GM21367 (cell line): ENCODE measurements at regions not wholly inside any gene's neighbourhood (a gene's known extent, or its start where the extent isn't known, plus 50 kb on each side); places are given as distances from the start of the nearest gene placed in this dataset.

Source experiments
- ATAC-seq: cut with Tn5 transposase; IDR thresholded peaks from one replicate; pipeline ENCODE4 v1.9.1; 2021; ENCODE audit not compliant: unreplicated experiment

- ATAC-seq, result no peak
These were observed 157.6 kb downstream of the SLC35B3 start for GRCh38 chr6:8277769-8278168.

- no peak for ATAC-seq
These were observed 159.2 kb downstream of the SLC35B3 start for GRCh38 chr6:8276148-8276547.

GRCh38 chr6:8275667-8276066, 159.7 kb downstream of the SLC35B3 start:
- no peak for ATAC-seq

- no peak for ATAC-seq
These were observed 161.1 kb downstream of the SLC35B3 start for GRCh38 chr6:8274226-8274625.

GRCh38 chr6:8269872-8270454, 165.4 kb downstream of the SLC35B3 start:
- no peak for ATAC-seq

GRCh38 chr6:8269094-8269493, 166.3 kb downstream of the SLC35B3 start:
- no peak for ATAC-seq

- ATAC-seq, result no peak
These were observed 166.3 kb upstream of the EEF1E1 start for GRCh38 chr6:8268606-8269005.

- no peak for ATAC-seq
These were observed 165.8 kb upstream of the EEF1E1 start for GRCh38 chr6:8268156-8268555.

- no peak for ATAC-seq
These were observed 158.3 kb upstream of the EEF1E1 start for GRCh38 chr6:8260610-8261009.

GRCh38 chr6:8246403-8246802, 144.1 kb upstream of the EEF1E1 start:
- ATAC-seq, result no peak

GRCh38 chr6:8245726-8246125, 143.4 kb upstream of the EEF1E1 start:
- no peak for ATAC-seq

- ATAC-seq, result no peak
These were observed 141.1 kb upstream of the EEF1E1 start for GRCh38 chr6:8243475-8243874.

GRCh38 chr6:8242885-8243284, 140.5 kb upstream of the EEF1E1 start:
- no peak for ATAC-seq

- no peak for ATAC-seq
These were observed 138.0 kb upstream of the EEF1E1 start for GRCh38 chr6:8240301-8240700.

- no peak for ATAC-seq
These were observed 136.7 kb upstream of the EEF1E1 start for GRCh38 chr6:8238773-8239683.

- no peak for ATAC-seq
These were observed 135.3 kb upstream of the EEF1E1 start for GRCh38 chr6:8237668-8238067.

GRCh38 chr6:8236956-8237355, 134.6 kb upstream of the EEF1E1 start:
- no peak for ATAC-seq

- ATAC-seq, result no peak
These were observed 132.0 kb upstream of the EEF1E1 start for GRCh38 chr6:8234321-8234720.

- ATAC-seq, result no peak
These were observed 129.6 kb upstream of the EEF1E1 start for GRCh38 chr6:8231956-8232355.

- no peak for ATAC-seq
These were observed 127.8 kb upstream of the EEF1E1 start for GRCh38 chr6:8229915-8230756.

- no peak for ATAC-seq
These were observed 122.8 kb upstream of the EEF1E1 start for GRCh38 chr6:8225113-8225512.

GRCh38 chr6:8223678-8224077, 121.3 kb upstream of the EEF1E1 start:
- no peak for ATAC-seq
